Panc1 (cell line): ENCODE measurements at regions not wholly inside any gene's neighbourhood (a gene's known extent, or its start where the extent isn't known, plus 50 kb on each side); places are given as distances from the start of the nearest gene placed in this dataset.

Source experiments
- ATAC-seq: fragments of 200-7000 bp; cut with Tn5 transposase; 2 replicates; pipeline ENCODE4 v1.9.1; 2020; ENCODE audit warnings: mild to moderate bottlenecking, moderate library complexity
- BruUV-seq: library from RNA; stranded (reverse); fragments of 400-500 nt; replicated peaks from 2 replicates; lab custom pipeline; 2021; lab: Mats Ljungman, UMichigan
- CTCF ChIA-PET: fragments of 300-600 bp; sonication (Branson Sonifier 250); formaldehyde crosslinking; loops from one replicate; lab custom pipeline; 2022; ENCODE audit warnings: antibody characterized with exemption; lab: Charles Lee
- POLR2A ChIA-PET: fragments of 300-600 bp; sonication (Branson Sonifier 250); formaldehyde crosslinking; loops from one replicate; lab custom pipeline; 2022; ENCODE audit warnings: antibody characterized with exemption; lab: Charles Lee
- DNase-seq: peaks from one replicate; pipeline ENCODE4 v3.0.0-alpha.2; 2010; ENCODE audit warnings: low read depth, low spot score
- H3K27ac ChIP-seq: 2 replicates; pipeline ENCODE4 v1.5.1; 2011; ENCODE audit warnings: mild to moderate bottlenecking, low read length, inconsistent platforms
- H3K27me3 ChIP-seq: fragments of 200-500 bp; sonication (Bioruptor generic); 2 replicates; pipeline ENCODE4 v1.6.0; 2014; ENCODE audit warnings: low read length, inconsistent platforms; ENCODE audit not compliant: control insufficient read depth, insufficient read depth
- H3K36me3 ChIP-seq: fragments of 200-500 bp; sonication (Bioruptor generic); 2 replicates; pipeline ENCODE4 v1.5.1; 2014; ENCODE audit warnings: inconsistent platforms, mild to moderate bottlenecking, low read length, moderate library complexity; ENCODE audit not compliant: control insufficient read depth, insufficient read depth
- H3K4me1 ChIP-seq: 2 replicates; pipeline ENCODE4 v1.5.1; 2011; ENCODE audit warnings: inconsistent platforms, mild to moderate bottlenecking, low read length, moderate library complexity; ENCODE audit not compliant: control insufficient read depth, insufficient read depth
- H3K4me3 ChIP-seq, 2 experiments: 2 replicates each; pipeline ENCODE4 v1.5.1; 2011 to 2012; ENCODE audit warnings: low read depth in 2 of 2, low read length in 2 of 2, mild to moderate bottlenecking in 2 of 2, inconsistent platforms in 1 of 2, moderate library complexity in 1 of 2
- H3K9me3 ChIP-seq: fragments of 200-500 bp; sonication (Bioruptor generic); 2 replicates; pipeline ENCODE4 v1.5.1; 2014; ENCODE audit warnings: low read depth, mild to moderate bottlenecking, inconsistent platforms, low read length, moderate library complexity; ENCODE audit not compliant: control insufficient read depth, insufficient read depth
- POLR2AphosphoS5 ChIP-seq: IDR thresholded peaks from 2 replicates; pipeline ENCODE4 v1.6.1; 2012; ENCODE audit warnings: mild to moderate bottlenecking, low read depth, low read length, moderate library complexity
- REST ChIP-seq, 2 experiments: IDR thresholded peaks; 2 replicates each; pipeline ENCODE4 v1.6.1; 2011 to 2012; ENCODE audit warnings: low read depth in 2 of 2, control low read depth in 1 of 2, low read length in 1 of 2, mild to moderate bottlenecking in 1 of 2, moderate library complexity in 1 of 2; ENCODE audit not compliant: insufficient read depth in 1 of 2
- SIN3A ChIP-seq: IDR thresholded peaks from 2 replicates; pipeline ENCODE4 v1.6.1; 2012; ENCODE audit warnings: low read depth, mild to moderate bottlenecking, low read length, moderate library complexity, borderline replicate concordance; ENCODE audit not compliant: insufficient read depth
- TCF7L2 ChIP-seq: IDR thresholded peaks from 2 replicates; pipeline ENCODE4 v1.6.1; 2011; ENCODE audit warnings: mild to moderate bottlenecking, low read depth, low read length, inconsistent platforms
- in situ Hi-C: cut with HindIII; loops from 2 replicates; pipeline ENCODE4 v1.10.0; 2016; ENCODE audit warnings: low sequenced_read_pairs, low pct_unique_long_range_greater_than_20kb
- intact Hi-C: fragments of 100-400 bp; cut with micrococcal nuclease; formaldehyde crosslinking; loops from one replicate; pipeline ENCODE4 v1.10.0; 2022; ENCODE audit not compliant: unreplicated experiment
- TF ChIP-seq, protein P1 (sequence below): fragments of 450-650 bp; IDR thresholded peaks from 2 replicates; pipeline ENCODE4 v1.5.1; 2017; ENCODE audit warnings: mild to moderate bottlenecking

- no peaks in the 10 kb centered on the region for H3K9me3 ChIP-seq
- intact Hi-C loops, result no loop called here
- H3K4me1 ChIP-seq, result no peaks in the 10 kb centered on the region
- DNase-seq, result no peak
- ChIA-PET CTCF (no interaction called here), POLR2A (no interaction called here)
- H3K36me3 ChIP-seq, result no peaks in the 10 kb centered on the region
- TF ChIP-seq POLR2AphosphoS5, result no peak
- TF ChIP-seq, protein P1, sequence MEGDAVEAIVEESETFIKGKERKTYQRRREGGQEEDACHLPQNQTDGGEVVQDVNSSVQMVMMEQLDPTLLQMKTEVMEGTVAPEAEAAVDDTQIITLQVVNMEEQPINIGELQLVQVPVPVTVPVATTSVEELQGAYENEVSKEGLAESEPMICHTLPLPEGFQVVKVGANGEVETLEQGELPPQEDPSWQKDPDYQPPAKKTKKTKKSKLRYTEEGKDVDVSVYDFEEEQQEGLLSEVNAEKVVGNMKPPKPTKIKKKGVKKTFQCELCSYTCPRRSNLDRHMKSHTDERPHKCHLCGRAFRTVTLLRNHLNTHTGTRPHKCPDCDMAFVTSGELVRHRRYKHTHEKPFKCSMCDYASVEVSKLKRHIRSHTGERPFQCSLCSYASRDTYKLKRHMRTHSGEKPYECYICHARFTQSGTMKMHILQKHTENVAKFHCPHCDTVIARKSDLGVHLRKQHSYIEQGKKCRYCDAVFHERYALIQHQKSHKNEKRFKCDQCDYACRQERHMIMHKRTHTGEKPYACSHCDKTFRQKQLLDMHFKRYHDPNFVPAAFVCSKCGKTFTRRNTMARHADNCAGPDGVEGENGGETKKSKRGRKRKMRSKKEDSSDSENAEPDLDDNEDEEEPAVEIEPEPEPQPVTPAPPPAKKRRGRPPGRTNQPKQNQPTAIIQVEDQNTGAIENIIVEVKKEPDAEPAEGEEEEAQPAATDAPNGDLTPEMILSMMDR, result no peak
- no peak for TF ChIP-seq TCF7L2
- no peak for TF ChIP-seq REST (IDR thresholded peaks at IDR 0.05; ENCODE audit: insufficient read depth in 1 of 2, low read depth in 2 of 2, low read length in 1 of 2)
- TF ChIP-seq SIN3A, result no peak
- ATAC-seq, result no peak
- no peak overlapping the region for H3K27ac ChIP-seq
- in situ Hi-C loops, result no loop called here
- H3K4me3 ChIP-seq, result no peak overlapping the region
- BruUV-seq, result no TSS peak
- no peaks in the 10 kb centered on the region for H3K27me3 ChIP-seq
Measured at GRCh38 chr10:60677531-60678129, 100.6 kb upstream of the CDK1 start.

DNA sequence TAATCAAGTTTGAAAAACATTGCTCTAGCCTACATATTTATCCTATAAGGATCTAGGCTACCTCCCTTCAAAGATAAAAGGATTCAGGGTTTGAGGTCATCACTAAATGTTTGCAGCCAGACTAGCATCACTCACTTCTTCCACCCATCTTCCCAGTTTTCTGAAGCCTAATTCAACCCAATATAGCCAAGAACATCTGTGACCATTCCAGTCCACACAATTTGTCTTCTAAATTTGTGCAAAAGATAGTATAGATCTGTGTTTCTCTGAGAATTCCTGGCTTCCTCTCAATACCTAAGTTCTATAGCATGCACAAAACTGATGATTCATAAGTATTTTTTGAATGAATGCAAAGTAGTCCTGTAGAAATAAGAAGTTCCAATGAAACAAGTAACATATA lies 103.0 kb upstream of the CDK1 start:
- no TSS peak for BruUV-seq
- Histone ChIP-seq H3K4me1 (no peaks in the 10 kb centered on the region), H3K36me3 (no peaks in the 10 kb centered on the region), H3K27ac (no peak overlapping the region), H3K4me3 (no peak overlapping the region), H3K27me3 (no peaks in the 10 kb centered on the region), H3K9me3 (no peaks in the 10 kb centered on the region)
- ChIA-PET CTCF (no interaction called here), POLR2A (no interaction called here)
- TF ChIP-seq REST (IDR thresholded peaks at IDR 0.05; ENCODE audit: insufficient read depth in 1 of 2, low read depth in 2 of 2, low read length in 1 of 2) (no peak), POLR2AphosphoS5 (no peak), SIN3A (no peak), TCF7L2 (no peak)
- TF ChIP-seq, protein P1, result no peak
- ATAC-seq (no peak), DNase-seq (no peak)
- in situ Hi-C loops, result no loop called here
- intact Hi-C loops, result no loop called here
